ENCODE measurements at regions not wholly inside any gene's neighbourhood (a gene's known extent, or its start where the extent isn't known, plus 50 kb on each side); places are given as distances from the start of the nearest gene placed in this dataset.

DNA sequence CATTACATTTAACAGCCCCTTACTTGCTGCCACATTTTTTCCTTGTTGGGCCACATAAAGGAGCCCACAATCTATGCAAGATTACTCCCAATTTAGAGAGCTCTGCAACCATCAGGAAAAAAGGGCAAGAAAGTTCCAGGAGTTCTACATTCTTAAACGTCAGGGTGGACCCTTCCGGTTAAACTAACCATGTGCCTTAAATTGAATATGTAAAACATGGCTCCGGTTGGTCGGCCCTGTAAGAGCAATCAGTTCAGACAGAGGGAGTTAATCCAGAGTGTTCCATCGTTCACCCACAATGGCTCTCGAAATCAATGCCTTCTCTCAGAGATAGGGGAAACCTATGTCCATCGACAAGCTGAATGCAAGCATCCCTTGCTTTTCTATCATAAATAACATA is 253.7 kb upstream of the PFKP start:
- TF ChIP-seq CTCF (IDR thresholded peaks at IDR 0.05): no peak
- TF ChIP-seq POLR2A (IDR thresholded peaks at IDR 0.05): no peak
- TF ChIP-seq POLR2AphosphoS5 (IDR thresholded peaks at IDR 0.05; ENCODE audit: insufficient read depth in 1 of 2, low read depth in 1 of 2): no peak
